HG03565 (cell line): ENCODE measurements at regions not wholly inside any gene's neighbourhood (a gene's known extent, or its start where the extent isn't known, plus 50 kb on each side); places are given as distances from the start of the nearest gene placed in this dataset.

ENCODE experiments used
- ATAC-seq: cut with Tn5 transposase; IDR thresholded peaks from one replicate; pipeline ENCODE4 v1.9.1; 2021; ENCODE audit warnings: mild to moderate bottlenecking, moderate library complexity; ENCODE audit not compliant: unreplicated experiment

- ATAC-seq: no peak
Observed at GRCh38 chr11:109096266-109096665, 325.7 kb upstream of the C11orf87 start.

GRCh38 chr11:109106151-109106906 lies 315.7 kb upstream of the C11orf87 start:
- no peak for ATAC-seq

- no peak for ATAC-seq
Observed at GRCh38 chr11:109109150-109109549, 312.8 kb upstream of the C11orf87 start.

GRCh38 chr11:109109571-109110315 lies 312.2 kb upstream of the C11orf87 start:
- ATAC-seq: no peak

GRCh38 chr11:109112261-109112660 lies 309.7 kb upstream of the C11orf87 start:
- no peak for ATAC-seq

GRCh38 chr11:109112821-109113280 lies 309.1 kb upstream of the C11orf87 start:
- no peak for ATAC-seq

GRCh38 chr11:109120341-109120740 lies 301.6 kb upstream of the C11orf87 start:
- no peak for ATAC-seq

GRCh38 chr11:109121173-109121932 lies 300.6 kb upstream of the C11orf87 start:
- no peak for ATAC-seq

- ATAC-seq: no peak
Observed at GRCh38 chr11:109123816-109124787, 297.9 kb upstream of the C11orf87 start.

- no peak for ATAC-seq
Observed at GRCh38 chr11:109130910-109131309, 291.1 kb upstream of the C11orf87 start.

GRCh38 chr11:109132539-109132938 lies 289.5 kb upstream of the C11orf87 start:
- ATAC-seq: peak; percentile 45

GRCh38 chr11:109133159-109133558 lies 288.8 kb upstream of the C11orf87 start:
- ATAC-seq: no peak

- ATAC-seq: no peak
Observed at GRCh38 chr11:109135627-109136026, 286.4 kb upstream of the C11orf87 start.

- ATAC-seq: no peak
Observed at GRCh38 chr11:109138196-109138595, 283.8 kb upstream of the C11orf87 start.

- no peak for ATAC-seq
Observed at GRCh38 chr11:109140426-109140825, 281.6 kb upstream of the C11orf87 start.

- no peak for ATAC-seq
Observed at GRCh38 chr11:109140857-109141515, 281.0 kb upstream of the C11orf87 start.

GRCh38 chr11:109145287-109145686 lies 276.7 kb upstream of the C11orf87 start:
- no peak for ATAC-seq

GRCh38 chr11:109147726-109148125 lies 274.3 kb upstream of the C11orf87 start:
- no peak for ATAC-seq

GRCh38 chr11:109148669-109149068 lies 273.3 kb upstream of the C11orf87 start:
- ATAC-seq: no peak

- no peak for ATAC-seq
Observed at GRCh38 chr11:109150581-109150980, 271.4 kb upstream of the C11orf87 start.
